Uterus (tissue), 3 donors: ENCODE measurements at regions not wholly inside any gene's neighbourhood (a gene's known extent, or its start where the extent isn't known, plus 50 kb on each side); places are given as distances from the start of the nearest gene placed in this dataset.
"Not testable (repeated sequence)": the region's sequence is repeated elsewhere in the genome, so short reads cannot be mapped to it uniquely, and the experiment has no call there.

ENCODE experiments used
- DNase-seq, 2 donors: peaks; one replicate each; pipeline ENCODE4 v3.0.0-alpha.2; 2019 to 2020
- H3K27ac ChIP-seq, 2 donors: fragments of 200-600 bp; sonication (generic); 1 replicate in 1 of 2; 2 replicates in 1 of 2; pipeline ENCODE4 v1.5.1; 2016 to 2018
- H3K27me3 ChIP-seq, 2 donors: fragments of 200-600 bp; sonication (generic); one replicate each; pipeline ENCODE4 v1.5.1; 2018 to 2019; ENCODE audit warnings: control low read depth in 1 of 2
- H3K36me3 ChIP-seq, 2 donors: fragments of 200-600 bp; sonication (generic); one replicate each; pipeline ENCODE4 v1.5.1; 2019; ENCODE audit warnings: control low read depth in 1 of 2
- H3K4me1 ChIP-seq, 2 donors: fragments of 200-600 bp; sonication (generic); one replicate each; pipeline ENCODE4 v1.5.1; 2018 to 2019; ENCODE audit warnings: control low read depth in 1 of 2
- H3K4me3 ChIP-seq, 2 donors: fragments of 200-600 bp; sonication (generic); 1 replicate in 1 of 2; 2 replicates in 1 of 2; pipeline ENCODE4 v1.5.1; 2018 to 2019; ENCODE audit warnings: mild to moderate bottlenecking in 1 of 2
- H3K9me3 ChIP-seq, 2 donors: fragments of 200-600 bp; sonication (generic); one replicate each; pipeline ENCODE4 v1.5.1; 2019; ENCODE audit warnings: control low read depth in 1 of 2
- CTCF ChIP-seq, 4 experiments: fragments of 200-600 bp in 2 of 4; fragments of 450-650 bp in 2 of 4; sonication (generic) in 2 of 4; IDR thresholded peaks; one replicate each; pipeline ENCODE4 v1.5.1; 2016 to 2019; ENCODE audit warnings: antibody characterized with exemption in 4 of 4, mild to moderate bottlenecking in 2 of 4, moderate library complexity in 1 of 4
- POLR2A ChIP-seq, 2 donors: fragments of 450-650 bp; IDR thresholded peaks; one replicate each; pipeline ENCODE4 v1.6.1; 2016; ENCODE audit warnings: antibody characterized with exemption in 2 of 2, mild to moderate bottlenecking in 1 of 2, moderate library complexity in 1 of 2
- intact Hi-C: fragments of 100-400 bp; cut with DNase I; formaldehyde crosslinking; loops from one replicate; pipeline ENCODE4 v1.15.1; 2023; ENCODE audit warnings: low total_unique reads
- donor health status: DM: yes; HTN: yes; CAD: no.

- H3K27ac ChIP-seq: no peak overlapping the region
- intact Hi-C loops: no loop called here
- no peak overlapping the region for H3K4me3 ChIP-seq
- no peaks in the 10 kb centered on the region for H3K4me1 ChIP-seq
- no peaks in the 10 kb centered on the region for H3K9me3 ChIP-seq
- no peaks in the 10 kb centered on the region for H3K36me3 ChIP-seq
- TF ChIP-seq CTCF (IDR thresholded peaks at IDR 0.05) (no peak), POLR2A (IDR thresholded peaks at IDR 0.05) (no peak)
- no peaks in the 10 kb centered on the region for H3K27me3 ChIP-seq
- DNase-seq: no peak
Observed at GRCh38 chr6:93183531-93183972, 235.8 kb downstream of the EPHA7 start.

GRCh38 chr6:93182938-93183479 lies 236.3 kb downstream of the EPHA7 start:
- no peaks in the 10 kb centered on the region for H3K36me3 ChIP-seq
- no peak overlapping the region for H3K27ac ChIP-seq
- DNase-seq: no peak
- H3K27me3 ChIP-seq: no peaks in the 10 kb centered on the region
- intact Hi-C loops: no loop called here
- no peaks in the 10 kb centered on the region for H3K9me3 ChIP-seq
- no peak overlapping the region for H3K4me3 ChIP-seq
- H3K4me1 ChIP-seq: no peaks in the 10 kb centered on the region
- TF ChIP-seq POLR2A (IDR thresholded peaks at IDR 0.05): no peak

GRCh38 chr6:93177918-93178317 lies 241.4 kb downstream of the EPHA7 start:
- H3K9me3 ChIP-seq: no peaks in the 10 kb centered on the region
- TF ChIP-seq POLR2A (IDR thresholded peaks at IDR 0.05) (no peak), CTCF (IDR thresholded peaks at IDR 0.05) (no peak)
- H3K36me3 ChIP-seq: no peaks in the 10 kb centered on the region
- H3K27me3 ChIP-seq: no peaks in the 10 kb centered on the region
- intact Hi-C loops: no loop called here
- no peak overlapping the region for H3K27ac ChIP-seq
- DNase-seq: no peak
- H3K4me1 ChIP-seq: no peaks in the 10 kb centered on the region
- no peak overlapping the region for H3K4me3 ChIP-seq

- DNase-seq: no peak
- H3K4me3 ChIP-seq: no peak overlapping the region
- H3K27me3 ChIP-seq: no peaks in the 10 kb centered on the region
- intact Hi-C loops: no loop called here
- TF ChIP-seq CTCF (IDR thresholded peaks at IDR 0.05) (no peak), POLR2A (IDR thresholded peaks at IDR 0.05) (no peak)
- H3K36me3 ChIP-seq: no peaks in the 10 kb centered on the region
- H3K27ac ChIP-seq: no peak overlapping the region
- H3K9me3 ChIP-seq: no peaks in the 10 kb centered on the region
- H3K4me1 ChIP-seq: no peaks in the 10 kb centered on the region
Observed at GRCh38 chr6:93177438-93177837, 241.9 kb downstream of the EPHA7 start.

- no peaks in the 10 kb centered on the region for H3K9me3 ChIP-seq
- H3K4me1 ChIP-seq: no peaks in the 10 kb centered on the region
- H3K27ac ChIP-seq: no peak overlapping the region
- DNase-seq: no peak
- TF ChIP-seq CTCF (IDR thresholded peaks at IDR 0.05): no peak
- no peak for TF ChIP-seq POLR2A (IDR thresholded peaks at IDR 0.05)
- H3K36me3 ChIP-seq: no peaks in the 10 kb centered on the region
- H3K4me3 ChIP-seq: no peak overlapping the region
- H3K27me3 ChIP-seq: no peaks in the 10 kb centered on the region
- intact Hi-C loops: no loop called here
Observed at GRCh38 chr6:93176070-93176469, 243.3 kb downstream of the EPHA7 start.

GRCh38 chr6:93173573-93173972 lies 245.8 kb downstream of the EPHA7 start:
- H3K36me3 ChIP-seq, H3K9me3 ChIP-seq, H3K27ac ChIP-seq, H3K4me3 ChIP-seq, DNase-seq, H3K4me1 ChIP-seq, H3K27me3 ChIP-seq, intact Hi-C loops: not testable (repeated sequence)
